22Rv1 (cell line): ENCODE measurements at regions not wholly inside any gene's neighbourhood (a gene's known extent, or its start where the extent isn't known, plus 50 kb on each side); places are given as distances from the start of the nearest gene placed in this dataset.
"Not testable (repeated sequence)": the region's sequence is repeated elsewhere in the genome, so short reads cannot be mapped to it uniquely, and the experiment has no call there.

Source experiments
- CTCF ChIP-seq: fragments of 450-650 bp; IDR thresholded peaks from 2 replicates; pipeline ENCODE4 v1.5.1; 2017; ENCODE audit warnings: mild to moderate bottlenecking
- ZFX ChIP-seq: fragments of 450-650 bp; IDR thresholded peaks from 2 replicates; pipeline ENCODE4 v1.6.1; 2017; ENCODE audit warnings: antibody characterized with exemption, borderline replicate concordance

DNA sequence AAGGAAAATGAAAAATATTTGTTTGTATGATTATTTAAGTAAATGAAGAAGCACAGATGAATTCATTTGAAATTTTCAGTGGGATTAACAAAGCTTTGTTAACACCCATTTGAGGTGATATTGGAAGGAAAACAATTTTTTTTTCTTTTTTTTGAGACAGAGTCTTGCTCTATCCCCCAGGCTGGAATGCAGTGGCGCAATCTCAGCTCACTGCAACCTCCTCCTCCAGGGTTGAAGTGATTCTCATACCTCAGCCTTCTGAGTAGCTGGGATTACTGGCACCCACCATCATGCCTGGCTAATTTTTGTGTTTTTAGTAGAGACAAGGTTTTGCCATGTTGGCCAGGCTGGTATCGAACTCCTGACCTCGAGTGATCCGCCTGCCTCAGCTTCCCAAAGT, 211.6 kb downstream of the AKAP7 start:
- not testable (repeated sequence) for TF ChIP-seq CTCF, ZFX
